ENCODE measurements at regions not wholly inside any gene's neighbourhood (a gene's known extent, or its start where the extent isn't known, plus 50 kb on each side); places are given as distances from the start of the nearest gene placed in this dataset.
"Not testable (repeated sequence)": the region's sequence is repeated elsewhere in the genome, so short reads cannot be mapped to it uniquely, and the experiment has no call there.

GRCh38 chr2:153403940-153404339, 74.6 kb downstream of the RPRM start:
- H3K27me3 ChIP-seq (replicated peaks) = no peaks in the 10 kb centered on the region
- no peaks in the 10 kb centered on the region for H3K36me3 ChIP-seq (replicated peaks)
- DNase-seq = no peak
- H3K27ac ChIP-seq = no peak overlapping the region
- H3K4me3 ChIP-seq (ENCODE audit: low read depth, low read length) = no peak overlapping the region
- in situ Hi-C loops (cut with HindIII; ENCODE audit: low pct_ligation_motif_present, low sequenced_read_pairs) = no loop called here
- TF ChIP-seq, protein P1, sequence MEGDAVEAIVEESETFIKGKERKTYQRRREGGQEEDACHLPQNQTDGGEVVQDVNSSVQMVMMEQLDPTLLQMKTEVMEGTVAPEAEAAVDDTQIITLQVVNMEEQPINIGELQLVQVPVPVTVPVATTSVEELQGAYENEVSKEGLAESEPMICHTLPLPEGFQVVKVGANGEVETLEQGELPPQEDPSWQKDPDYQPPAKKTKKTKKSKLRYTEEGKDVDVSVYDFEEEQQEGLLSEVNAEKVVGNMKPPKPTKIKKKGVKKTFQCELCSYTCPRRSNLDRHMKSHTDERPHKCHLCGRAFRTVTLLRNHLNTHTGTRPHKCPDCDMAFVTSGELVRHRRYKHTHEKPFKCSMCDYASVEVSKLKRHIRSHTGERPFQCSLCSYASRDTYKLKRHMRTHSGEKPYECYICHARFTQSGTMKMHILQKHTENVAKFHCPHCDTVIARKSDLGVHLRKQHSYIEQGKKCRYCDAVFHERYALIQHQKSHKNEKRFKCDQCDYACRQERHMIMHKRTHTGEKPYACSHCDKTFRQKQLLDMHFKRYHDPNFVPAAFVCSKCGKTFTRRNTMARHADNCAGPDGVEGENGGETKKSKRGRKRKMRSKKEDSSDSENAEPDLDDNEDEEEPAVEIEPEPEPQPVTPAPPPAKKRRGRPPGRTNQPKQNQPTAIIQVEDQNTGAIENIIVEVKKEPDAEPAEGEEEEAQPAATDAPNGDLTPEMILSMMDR (IDR thresholded peaks at IDR 0.05; ENCODE audit: low read depth, low read length, missing control alignments) = no peak

DNA sequence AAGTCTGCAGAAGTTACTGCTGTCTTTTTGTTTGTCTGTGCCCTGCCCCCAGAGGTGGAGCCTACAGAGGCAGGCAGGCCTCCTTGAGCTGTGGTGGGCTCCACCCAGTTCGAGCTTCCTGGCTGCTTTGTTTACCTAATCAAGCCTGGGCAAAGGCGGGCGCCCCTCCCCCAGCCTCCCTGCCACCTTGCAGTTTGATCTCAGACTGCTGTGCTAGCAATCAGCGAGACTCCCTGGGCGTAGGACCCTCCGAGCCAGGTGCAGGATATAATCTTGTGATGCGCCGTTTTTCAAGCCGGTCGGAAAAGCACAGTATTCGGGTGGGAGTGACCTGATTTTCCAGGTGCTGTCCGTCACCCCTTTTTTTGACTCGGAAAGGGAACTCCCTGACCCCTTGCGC, 75.2 kb downstream of the RPRM start:
- in situ Hi-C loops (cut with HindIII; ENCODE audit: low pct_ligation_motif_present, low sequenced_read_pairs); DNase-seq; H3K36me3 ChIP-seq (replicated peaks); H3K4me3 ChIP-seq (ENCODE audit: low read depth, low read length); H3K27me3 ChIP-seq (replicated peaks); H3K27ac ChIP-seq: not testable (repeated sequence)

DNA sequence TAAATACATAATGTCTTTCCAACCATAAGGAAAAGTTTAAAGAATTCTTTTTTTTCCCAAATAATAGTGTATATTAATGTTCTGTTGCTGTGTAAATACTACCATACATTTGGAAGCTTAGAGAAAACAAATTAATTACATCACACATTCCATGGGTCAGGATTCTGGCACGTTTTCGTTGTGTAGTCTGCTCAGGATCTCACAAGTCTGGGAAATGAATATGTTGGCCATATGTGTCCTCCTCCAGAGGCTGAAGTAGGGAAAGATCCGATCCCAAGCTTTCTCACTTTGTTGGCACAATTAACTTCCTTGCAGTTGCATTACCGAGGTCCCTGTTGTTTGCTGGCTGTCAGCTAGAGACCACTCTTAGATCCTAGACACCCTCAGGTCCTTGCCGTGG, 83.9 kb downstream of the RPRM start:
- H3K27ac ChIP-seq = no peak overlapping the region
- no peak overlapping the region for H3K4me3 ChIP-seq (ENCODE audit: low read depth, low read length)
- H3K27me3 ChIP-seq (replicated peaks) = no peaks in the 10 kb centered on the region
- TF ChIP-seq, protein P1 (IDR thresholded peaks at IDR 0.05; ENCODE audit: low read depth, low read length, missing control alignments) = no peak
- DNase-seq = no peak
- in situ Hi-C loops (cut with HindIII; ENCODE audit: low pct_ligation_motif_present, low sequenced_read_pairs) = no loop called here
- H3K36me3 ChIP-seq (replicated peaks) = no peaks in the 10 kb centered on the region

DNA sequence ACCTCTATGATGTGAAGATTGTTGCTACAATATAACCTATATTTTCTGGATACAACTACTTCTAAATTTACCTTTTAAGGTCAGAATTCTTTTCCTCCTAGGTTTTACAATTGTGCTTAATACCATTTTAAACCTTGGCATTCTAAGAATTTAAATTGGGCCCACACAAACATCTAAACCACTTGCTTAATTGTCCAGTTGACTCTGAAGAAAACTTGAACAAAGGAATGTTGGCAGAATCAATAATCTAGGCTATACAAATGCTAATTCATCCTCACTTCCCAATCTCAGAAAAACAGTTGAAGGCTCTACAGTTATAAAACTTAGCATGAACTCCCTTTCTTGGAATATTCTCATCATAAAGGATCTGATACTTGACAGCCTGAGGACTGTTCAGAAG, 84.3 kb downstream of the RPRM start:
- no peaks in the 10 kb centered on the region for H3K36me3 ChIP-seq (replicated peaks)
- no peak overlapping the region for H3K27ac ChIP-seq
- DNase-seq = no peak
- H3K27me3 ChIP-seq (replicated peaks) = no peaks in the 10 kb centered on the region
- H3K4me3 ChIP-seq (ENCODE audit: low read depth, low read length) = no peak overlapping the region
- in situ Hi-C loops (cut with HindIII; ENCODE audit: low pct_ligation_motif_present, low sequenced_read_pairs) = no loop called here
- TF ChIP-seq, protein P1 (IDR thresholded peaks at IDR 0.05; ENCODE audit: low read depth, low read length, missing control alignments) = no peak

DNA sequence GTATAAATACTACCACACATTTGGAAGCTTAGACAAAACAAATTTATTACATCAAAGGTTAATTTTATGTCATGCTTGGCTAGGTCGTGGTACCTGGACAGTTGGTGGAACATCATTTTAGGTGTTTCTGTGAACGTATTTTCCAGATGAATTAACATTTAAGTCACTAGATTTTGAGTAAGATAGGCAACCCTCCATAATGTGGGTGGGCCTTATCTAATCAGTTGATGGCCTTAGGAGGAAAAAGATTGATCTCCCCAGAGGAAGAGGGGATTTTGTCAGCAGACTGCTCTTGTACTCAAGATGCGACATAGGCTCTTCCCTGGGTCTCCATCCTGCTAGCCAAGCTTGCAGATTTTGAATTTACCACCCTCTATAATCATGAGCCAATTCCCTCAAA, 85.0 kb downstream of the RPRM start:
- no peaks in the 10 kb centered on the region for H3K27me3 ChIP-seq (replicated peaks)
- in situ Hi-C loops (cut with HindIII; ENCODE audit: low pct_ligation_motif_present, low sequenced_read_pairs) = no loop called here
- TF ChIP-seq, protein P1 (IDR thresholded peaks at IDR 0.05; ENCODE audit: low read depth, low read length, missing control alignments) = no peak

GRCh38 chr2:153391131-153391530, 87.4 kb downstream of the RPRM start:
- TF ChIP-seq, protein P1 (IDR thresholded peaks at IDR 0.05; ENCODE audit: low read depth, low read length, missing control alignments) = no peak
- Histone ChIP-seq H3K27me3 (replicated peaks) (no peaks in the 10 kb centered on the region), H3K4me3 (ENCODE audit: low read depth, low read length) (no peak overlapping the region), H3K27ac (no peak overlapping the region), H3K36me3 (replicated peaks) (no peaks in the 10 kb centered on the region)
- in situ Hi-C loops (cut with HindIII; ENCODE audit: low pct_ligation_motif_present, low sequenced_read_pairs) = no loop called here
- DNase-seq = no peak

More for the DNA sequence above, 85.0 kb downstream of the RPRM start:
- DNase-seq = no peak
- Histone ChIP-seq H3K36me3 (replicated peaks) (no peaks in the 10 kb centered on the region), H3K27ac (no peak overlapping the region), H3K4me3 (ENCODE audit: low read depth, low read length) (no peak overlapping the region)

Data from brain microvascular endothelial cell (primary cell).